GM18502 (cell line): ENCODE measurements at regions not wholly inside any gene's neighbourhood (a gene's known extent, or its start where the extent isn't known, plus 50 kb on each side); places are given as distances from the start of the nearest gene placed in this dataset.
"Not testable (repeated sequence)": the region's sequence is repeated elsewhere in the genome, so short reads cannot be mapped to it uniquely, and the experiment has no call there.

Source experiments
- ATAC-seq: cut with Tn5 transposase; IDR thresholded peaks from one replicate; pipeline ENCODE4 v1.9.1; 2021; ENCODE audit warnings: mild to moderate bottlenecking; ENCODE audit not compliant: unreplicated experiment, poor library complexity

DNA sequence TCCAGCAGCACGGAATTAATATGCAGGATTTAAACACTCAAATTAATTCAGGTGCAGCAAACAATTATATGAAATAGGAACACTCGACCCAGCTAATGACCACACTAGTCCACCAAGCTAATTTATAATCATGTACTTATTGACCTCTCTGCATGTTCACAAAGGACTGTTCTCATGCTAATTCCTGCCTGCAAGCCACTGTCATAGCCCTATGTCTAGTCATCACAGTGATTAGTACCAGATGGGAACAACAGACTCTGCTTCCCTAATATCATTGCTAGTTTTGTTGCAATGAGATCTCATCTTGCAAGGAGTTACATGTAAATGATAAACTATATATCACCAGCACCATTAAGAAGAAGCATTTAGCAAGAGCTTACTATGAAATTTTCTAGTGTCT, 553.0 kb upstream of the GRAMD2B start:
- ATAC-seq, result no peak

DNA sequence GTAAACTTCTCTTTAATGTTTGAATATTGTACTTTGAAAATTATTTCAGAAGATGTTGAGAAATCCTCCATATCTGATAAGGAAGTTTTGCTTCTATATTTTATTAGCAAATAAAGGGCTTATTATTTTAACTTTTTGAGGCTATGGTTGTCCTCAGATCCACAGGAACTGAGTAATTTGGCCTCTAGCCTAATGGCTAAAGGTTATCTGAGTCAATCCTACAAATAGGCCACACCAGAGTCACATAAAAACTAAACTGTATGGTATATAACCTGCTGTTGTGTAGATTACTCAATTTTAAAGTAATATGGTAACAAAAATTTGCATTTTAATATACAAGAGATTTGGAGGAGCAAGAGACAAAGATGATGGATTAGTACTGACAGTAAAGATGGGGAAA, 549.2 kb upstream of the GRAMD2B start:
- no peak for ATAC-seq

DNA sequence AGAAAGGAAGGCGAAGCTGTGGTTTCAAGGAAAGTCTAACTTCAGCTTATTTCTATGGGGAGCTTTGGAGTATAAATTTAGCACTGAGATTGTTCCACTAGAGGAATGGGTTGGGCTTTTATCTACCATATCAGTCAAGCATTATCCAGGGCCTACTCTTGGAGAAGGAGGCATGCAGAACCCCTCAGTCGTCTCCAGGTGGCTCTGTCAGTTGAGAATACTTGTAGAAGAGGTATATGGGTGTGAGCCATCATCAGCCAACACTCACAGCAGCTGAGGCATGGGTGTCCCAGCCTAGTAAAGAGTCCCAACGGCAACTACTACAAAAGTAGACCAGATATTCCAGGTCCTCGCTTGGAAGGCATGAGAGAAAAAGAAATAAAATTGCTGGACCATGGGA, 548.5 kb upstream of the GRAMD2B start:
- ATAC-seq, result no peak

DNA sequence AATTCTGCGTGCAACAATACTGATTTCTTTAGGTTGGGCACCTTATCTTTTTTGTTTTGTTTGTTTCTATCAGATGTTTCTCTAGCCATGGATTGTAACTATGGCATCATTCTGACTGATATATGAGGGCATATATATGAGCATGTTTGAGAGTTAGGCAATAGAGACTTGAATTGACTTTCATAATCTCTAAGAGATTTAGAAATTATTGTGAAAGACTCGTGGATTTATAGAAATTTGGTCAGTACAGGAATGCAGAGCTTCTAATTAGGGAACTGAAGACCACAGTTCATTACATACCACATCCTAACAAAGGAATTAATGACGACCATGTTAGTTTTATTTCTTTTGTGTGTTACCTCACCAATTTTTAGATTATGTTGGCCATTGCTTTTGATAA, 546.0 kb upstream of the GRAMD2B start:
- no peak for ATAC-seq

DNA sequence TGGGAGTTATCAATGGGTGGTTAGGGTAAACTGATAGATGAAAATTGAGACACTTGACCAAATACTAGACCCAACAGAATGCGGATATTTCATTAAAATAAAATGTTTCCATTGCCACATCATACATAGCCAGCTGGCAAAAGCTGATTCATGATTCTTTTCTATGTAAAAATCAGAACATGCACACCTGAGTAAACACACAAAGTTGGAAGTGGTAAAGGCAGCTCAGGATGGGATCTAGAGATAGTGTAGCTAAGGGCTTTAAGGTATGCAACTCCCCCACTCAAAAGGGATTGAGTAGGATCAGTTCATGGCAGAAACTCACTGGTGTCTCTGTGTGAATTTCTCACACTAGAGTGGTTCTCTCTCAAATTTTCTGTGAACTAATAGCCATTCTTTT, 541.1 kb upstream of the GRAMD2B start:
- ATAC-seq, result no peak

DNA sequence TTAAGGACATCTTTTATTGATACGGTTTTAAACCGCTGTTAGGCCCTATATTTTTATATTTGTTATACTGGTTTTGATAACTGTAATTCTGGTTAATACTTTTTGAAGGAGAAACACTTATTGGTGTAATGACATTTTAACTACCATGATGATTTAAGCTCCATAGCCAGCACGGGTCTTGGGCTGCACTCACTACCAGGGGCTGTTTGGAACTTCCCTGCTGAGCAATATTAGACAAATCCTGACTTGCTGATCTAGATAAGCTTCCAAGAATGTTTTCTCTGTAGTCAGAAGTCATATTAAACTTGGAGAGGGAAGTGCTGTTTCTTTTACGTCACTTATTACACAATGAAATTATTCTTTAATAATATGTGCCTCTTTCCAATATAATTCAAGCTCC, 540.0 kb upstream of the GRAMD2B start:
- ATAC-seq, result no peak

DNA sequence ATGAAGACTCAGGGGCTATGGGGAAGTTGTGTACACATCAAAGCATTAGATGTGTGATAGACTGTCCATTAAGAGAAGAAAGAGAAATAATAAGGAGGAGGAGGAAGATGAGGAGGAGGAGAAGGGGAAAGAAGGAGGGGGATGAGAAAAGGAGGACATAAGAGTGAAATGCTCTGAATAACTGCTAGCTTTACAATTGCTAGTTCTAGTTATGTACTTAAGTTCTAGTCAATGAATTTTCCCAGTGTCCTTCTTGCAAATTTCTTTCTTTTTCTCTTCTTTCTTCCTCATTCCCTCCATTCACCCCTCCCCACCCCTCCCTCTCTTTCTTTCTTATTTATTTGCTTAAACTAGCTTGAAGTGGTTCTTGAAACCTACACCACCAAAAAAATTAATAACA, 534.9 kb upstream of the GRAMD2B start:
- no peak for ATAC-seq

DNA sequence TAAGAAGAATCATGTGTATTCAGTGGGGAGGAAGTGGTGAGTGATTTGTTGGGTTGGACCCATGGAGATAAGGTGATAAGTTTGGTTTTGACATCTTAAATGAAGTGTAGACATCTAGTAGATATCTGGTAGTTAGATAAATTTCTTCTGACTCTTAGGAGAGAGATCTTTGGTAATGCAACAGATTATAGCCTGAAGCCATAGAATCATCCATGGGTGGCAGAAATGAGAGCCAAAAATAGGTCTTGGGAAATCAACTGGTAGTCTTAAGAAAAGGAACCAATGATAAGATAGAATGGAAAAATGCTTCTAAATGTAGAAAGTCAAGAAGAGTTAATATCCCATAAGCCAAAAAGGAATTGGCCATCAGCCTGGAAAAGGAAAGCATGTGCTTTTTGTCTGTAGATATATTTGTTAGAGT, 532.7 kb upstream of the GRAMD2B start:
- ATAC-seq, result no peak

DNA sequence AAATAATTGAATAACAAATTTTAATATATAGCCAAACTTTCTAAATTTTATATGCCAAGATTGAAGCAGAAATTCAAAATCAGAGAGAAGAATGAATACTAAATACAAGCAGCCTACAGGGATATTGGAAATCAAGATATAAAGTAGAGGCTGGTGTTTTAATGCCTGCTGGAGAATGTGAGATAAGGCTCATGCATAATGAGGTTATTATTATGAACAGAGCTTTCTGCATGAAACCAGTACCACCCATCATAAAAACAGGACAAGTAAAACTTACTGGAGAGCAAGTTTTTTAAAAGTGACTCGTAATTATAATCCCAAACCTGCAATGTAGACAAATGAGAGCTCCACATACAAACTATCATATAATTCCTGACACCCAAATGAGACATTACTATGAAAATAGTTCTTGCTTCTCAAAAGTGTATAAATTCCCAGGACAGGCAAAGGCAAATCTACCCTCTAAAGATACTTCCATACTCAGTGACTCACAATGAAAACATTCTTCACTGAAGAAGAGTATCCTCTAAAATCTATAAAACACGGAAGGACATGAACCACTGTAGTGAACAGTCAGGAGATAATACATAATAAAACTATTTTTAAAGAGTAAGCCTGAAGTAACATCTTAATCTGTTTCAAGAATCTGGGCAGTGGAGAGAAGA, 532.0 kb upstream of the GRAMD2B start:
- no peak for ATAC-seq

DNA sequence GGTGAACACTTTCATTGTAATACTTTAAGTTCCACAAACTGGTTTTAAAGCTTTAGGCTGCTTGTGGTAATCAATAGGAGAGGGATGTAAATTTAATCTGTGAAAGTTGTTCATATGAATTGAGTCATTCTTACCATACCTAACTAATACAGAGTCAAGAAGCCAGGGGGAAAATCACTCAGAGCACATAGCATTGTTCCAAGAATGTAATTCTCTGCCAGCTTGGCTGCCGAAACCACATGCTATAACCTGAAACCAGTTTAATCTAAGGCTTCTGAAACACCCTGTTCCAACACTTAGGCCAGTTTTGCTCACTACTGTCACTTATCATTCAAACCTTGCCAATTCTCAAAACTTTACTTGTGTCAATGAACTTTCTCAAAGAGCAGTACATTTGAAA, 528.8 kb upstream of the GRAMD2B start:
- no peak for ATAC-seq

DNA sequence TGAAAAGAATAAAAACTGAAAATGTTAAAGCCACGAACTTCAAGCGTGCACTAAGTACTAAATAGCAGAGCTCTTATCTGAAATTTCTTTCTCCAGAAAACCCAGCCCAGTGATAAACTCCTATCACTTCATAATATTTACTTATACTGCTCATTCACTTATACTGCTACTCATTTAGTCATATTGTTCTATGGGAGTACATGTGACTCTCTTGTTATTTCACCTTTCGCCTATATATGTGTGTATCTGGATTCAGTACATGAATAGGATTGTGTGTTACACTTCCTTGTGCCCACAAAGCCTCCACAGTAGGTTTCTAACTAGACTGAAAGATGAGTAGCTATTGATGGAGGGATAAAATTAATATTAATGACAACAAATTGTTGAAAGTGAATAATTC, 526.8 kb upstream of the GRAMD2B start:
- no peak for ATAC-seq

DNA sequence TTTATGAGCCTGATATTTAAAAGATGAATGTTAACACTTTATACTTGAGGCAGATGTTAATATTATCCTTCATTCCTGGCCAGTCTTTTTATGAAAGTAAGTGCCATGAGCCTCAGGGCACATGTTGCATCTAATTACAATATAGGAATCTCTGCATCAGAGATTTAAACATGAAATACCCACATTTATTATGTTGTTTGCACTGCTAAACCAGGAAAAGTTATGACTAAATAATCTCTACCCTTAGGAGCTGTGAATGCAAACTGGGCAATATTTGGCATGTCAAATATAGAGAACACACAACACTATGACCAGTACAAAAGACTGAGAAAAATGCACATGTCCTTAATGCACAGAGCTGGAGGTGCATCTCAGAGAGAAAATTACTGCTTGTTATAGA, 526.1 kb upstream of the GRAMD2B start:
- no peak for ATAC-seq

DNA sequence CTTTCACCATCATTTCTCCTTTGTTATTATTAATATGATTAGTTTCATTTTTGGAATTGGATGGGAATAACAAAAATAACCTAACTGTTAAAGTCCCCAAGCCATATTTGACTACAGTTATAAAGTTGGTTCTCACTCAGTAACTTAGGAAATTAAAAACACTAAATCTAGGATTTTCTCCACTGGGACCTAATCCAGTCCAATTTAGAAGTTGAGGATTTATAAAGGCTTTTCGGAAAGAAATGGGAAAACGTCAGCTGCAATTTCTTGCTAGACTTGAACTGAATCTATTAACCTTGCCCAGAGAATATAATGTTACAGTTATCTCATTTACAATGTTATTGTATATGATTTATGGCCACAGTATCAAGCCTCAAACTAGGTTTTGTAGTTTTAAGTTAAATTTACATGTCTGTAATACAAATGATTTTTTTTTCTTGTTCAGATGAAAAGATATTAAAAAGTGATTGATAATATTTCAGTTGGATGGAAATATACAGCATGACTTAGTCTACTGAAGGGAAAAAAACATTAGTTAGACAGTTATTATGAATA, 524.3 kb upstream of the GRAMD2B start:
- no peak for ATAC-seq

DNA sequence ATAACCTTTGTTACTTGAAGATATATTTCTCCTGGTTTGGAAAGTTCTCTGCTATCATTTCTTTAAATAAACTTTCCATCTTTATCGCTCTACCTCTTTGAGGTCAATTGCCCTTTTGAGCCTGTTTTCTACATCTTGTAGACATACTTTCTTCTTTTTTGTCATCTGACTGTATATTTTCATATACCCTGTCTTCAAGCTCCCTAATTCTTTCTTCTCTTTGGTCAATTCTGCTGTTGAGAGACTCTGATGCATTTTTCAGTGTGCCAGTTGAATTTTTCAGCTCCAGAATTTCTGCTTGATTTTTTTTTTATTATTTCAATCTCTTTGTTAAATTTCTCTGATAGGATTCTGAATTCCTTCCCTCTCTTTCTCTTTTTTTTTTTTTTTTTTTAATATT, 511.2 kb upstream of the GRAMD2B start:
- no peak for ATAC-seq

DNA sequence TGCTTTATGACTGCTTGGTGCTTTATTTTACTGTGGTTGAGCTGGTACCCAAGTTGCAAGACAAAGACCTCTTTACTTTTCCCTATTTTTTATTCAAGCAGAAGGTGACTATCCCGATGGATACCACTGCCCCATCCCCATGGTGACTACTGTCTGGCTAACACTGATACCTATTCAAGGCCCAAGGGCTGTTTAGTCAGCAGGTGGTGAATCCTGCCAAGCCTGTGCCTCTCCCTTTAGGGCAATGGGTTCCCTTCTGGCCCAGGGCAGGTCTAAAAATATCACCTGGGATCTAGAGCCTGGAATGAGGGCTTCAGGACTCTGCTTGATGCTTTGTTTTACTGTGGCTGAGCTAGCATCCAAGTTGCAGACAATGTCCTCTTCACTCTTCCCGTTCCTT, 510.0 kb upstream of the GRAMD2B start:
- no peak for ATAC-seq

DNA sequence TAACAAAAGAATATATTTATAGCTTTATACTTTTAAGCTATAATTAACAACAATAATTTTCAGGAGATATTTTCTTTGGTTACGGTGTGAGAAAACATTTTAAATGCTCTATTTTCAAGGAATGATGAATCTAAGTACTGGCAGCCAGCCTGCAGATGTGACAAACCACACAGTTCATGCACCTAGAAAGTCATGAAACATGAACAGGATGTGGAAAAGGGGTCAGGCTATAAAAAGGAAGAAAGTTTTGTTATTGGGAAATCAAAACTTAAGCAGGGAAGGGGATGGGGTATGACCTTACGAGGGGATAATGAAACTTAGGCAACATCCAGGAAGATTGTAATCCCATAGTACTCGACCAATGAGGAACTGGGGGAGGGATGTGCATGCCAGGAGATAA, 508.7 kb upstream of the GRAMD2B start:
- ATAC-seq, result no peak

DNA sequence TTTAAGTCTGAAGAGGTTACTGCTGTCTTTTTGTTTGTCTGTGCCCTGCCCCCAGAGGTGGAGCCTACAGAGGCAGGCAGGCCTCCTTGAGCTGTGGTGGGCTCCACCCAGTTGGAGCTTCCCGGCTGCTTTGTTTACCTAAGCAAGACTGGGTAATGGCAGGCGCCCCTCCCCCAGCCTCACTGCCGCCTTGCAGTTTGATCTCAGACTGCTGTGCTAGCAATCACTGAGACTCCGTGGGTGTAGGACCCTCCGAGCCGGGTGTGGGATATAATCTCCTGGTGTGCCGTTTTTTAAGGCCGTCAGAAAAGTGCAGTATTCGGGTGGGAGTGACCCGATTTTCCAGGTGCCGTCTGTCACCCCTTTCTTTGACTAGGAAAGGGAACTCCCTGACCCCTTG, 499.3 kb upstream of the GRAMD2B start:
- not testable (repeated sequence) for ATAC-seq

DNA sequence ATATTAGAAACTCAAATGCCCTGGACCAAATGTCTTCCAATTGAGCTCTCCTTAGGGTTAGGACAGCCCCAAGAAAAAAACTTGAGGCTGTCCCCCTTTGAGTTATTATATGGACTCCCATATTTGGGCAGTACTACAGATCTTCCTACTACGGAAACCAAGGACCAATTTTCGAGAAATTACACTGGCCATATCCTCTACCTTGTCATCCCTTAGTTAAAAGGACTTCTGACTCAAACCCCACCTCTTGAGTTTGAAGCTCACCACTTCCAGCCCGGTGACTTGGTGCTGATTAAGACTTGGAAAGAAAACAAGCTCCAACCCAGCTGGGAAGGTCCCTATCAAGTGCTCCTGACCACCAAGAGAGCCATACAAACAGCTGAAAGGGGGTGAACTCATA, 497.0 kb upstream of the GRAMD2B start:
- ATAC-seq, result peak; percentile 46

DNA sequence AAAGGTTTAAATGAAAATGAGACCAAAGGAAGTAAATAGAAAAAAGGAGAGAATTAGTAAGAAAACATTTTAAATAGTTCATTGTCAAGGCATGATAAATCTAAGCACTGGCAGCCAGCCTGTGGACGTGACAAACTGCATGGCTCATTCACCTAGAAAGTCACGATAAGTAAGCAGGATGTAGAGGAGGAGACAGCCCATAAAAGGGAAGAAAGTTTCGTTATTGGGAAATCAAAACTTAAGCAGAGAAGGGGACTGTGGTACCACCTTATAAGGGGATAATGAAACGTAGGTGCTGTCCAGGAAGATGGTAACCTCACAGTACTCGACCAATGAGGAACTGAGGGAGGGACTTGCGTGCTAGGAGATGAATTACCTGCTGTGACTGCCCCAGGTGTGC, 494.5 kb upstream of the GRAMD2B start:
- ATAC-seq, result no peak

DNA sequence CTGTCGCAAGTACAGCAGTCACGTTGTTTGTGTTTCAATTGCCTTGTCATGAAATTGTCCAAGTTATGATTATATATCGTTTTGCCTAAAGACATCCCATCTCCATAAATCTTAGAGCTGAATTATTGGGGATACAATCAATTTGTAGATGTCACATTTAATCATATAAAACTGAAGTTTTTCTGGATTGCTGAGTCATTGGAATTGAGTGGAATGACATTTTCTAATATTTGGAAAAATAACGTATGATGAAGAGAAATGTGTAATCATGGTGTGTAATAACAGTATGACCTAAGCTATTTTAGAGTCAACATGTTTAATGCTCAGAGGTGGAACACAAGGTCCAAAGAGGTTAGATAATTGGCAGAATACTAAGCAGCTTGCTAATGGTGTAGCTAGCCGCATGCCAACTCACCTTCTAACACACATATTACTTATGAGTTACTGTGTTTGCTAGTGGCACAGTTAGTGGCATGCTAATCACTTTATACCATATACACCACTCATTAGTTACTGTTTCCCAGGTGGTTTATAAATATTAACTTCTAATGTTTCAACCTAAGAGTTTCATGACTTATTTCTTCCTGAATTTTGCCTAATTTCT, 473.1 kb upstream of the GRAMD2B start:
- no peak for ATAC-seq

DNA sequence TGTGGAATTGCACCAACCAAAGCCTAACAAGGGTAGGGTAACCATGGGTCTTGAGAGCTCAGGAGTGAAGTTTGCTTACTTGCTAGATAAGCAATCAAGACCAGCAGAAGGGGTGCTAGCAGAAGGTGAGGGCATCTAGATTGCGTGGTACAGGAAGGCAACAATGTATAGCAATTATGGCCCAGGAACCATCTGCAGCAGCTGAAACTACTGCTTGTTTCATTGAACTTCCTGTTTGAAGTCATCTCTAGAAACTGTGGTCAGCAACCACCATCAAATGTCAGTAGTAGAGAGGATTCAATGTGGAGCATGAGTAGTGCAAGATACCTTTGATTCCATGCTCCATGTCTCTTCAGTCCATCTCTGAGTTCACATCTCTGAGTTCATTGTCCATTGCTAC, 462.1 kb upstream of the GRAMD2B start:
- peak; percentile 99 for ATAC-seq

DNA sequence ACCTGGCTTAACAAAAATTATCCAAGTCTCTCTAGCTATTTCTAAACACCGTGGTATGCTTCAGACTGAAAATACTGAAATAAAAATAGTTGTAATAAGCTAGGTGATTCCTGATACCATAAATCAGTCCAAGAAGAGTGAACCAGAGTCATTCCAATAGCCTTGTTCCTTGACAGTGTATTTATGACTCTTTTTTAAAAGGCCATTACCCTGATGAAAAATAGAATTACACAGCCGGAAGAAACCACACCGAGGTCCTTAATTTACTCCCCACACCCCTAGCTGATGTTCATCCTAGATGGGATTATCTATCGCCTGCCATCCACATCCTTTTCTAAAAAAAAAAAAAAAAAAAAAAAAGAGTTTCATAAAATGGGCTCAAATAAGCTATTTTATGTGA, 457.6 kb upstream of the GRAMD2B start:
- ATAC-seq, result no peak
